NCI-H1092 treated with DMSO at 0.1 percent for 48 hours (cell line): ENCODE measurements at regions not wholly inside any gene's neighbourhood (a gene's known extent, or its start where the extent isn't known, plus 50 kb on each side); places are given as distances from the start of the nearest gene placed in this dataset.

ENCODE experiments used
- DNase-seq: peaks from one replicate; lab custom pipeline; 2025; lab: John Stamatoyannopoulos, UW

GRCh38 chr1:59244891-59245290 is 52.0 kb upstream of the FGGY start:
- DNase-seq = no peak
